ENCODE measurements at regions not wholly inside any gene's neighbourhood (a gene's known extent, or its start where the extent isn't known, plus 50 kb on each side); places are given as distances from the start of the nearest gene placed in this dataset.

DNA sequence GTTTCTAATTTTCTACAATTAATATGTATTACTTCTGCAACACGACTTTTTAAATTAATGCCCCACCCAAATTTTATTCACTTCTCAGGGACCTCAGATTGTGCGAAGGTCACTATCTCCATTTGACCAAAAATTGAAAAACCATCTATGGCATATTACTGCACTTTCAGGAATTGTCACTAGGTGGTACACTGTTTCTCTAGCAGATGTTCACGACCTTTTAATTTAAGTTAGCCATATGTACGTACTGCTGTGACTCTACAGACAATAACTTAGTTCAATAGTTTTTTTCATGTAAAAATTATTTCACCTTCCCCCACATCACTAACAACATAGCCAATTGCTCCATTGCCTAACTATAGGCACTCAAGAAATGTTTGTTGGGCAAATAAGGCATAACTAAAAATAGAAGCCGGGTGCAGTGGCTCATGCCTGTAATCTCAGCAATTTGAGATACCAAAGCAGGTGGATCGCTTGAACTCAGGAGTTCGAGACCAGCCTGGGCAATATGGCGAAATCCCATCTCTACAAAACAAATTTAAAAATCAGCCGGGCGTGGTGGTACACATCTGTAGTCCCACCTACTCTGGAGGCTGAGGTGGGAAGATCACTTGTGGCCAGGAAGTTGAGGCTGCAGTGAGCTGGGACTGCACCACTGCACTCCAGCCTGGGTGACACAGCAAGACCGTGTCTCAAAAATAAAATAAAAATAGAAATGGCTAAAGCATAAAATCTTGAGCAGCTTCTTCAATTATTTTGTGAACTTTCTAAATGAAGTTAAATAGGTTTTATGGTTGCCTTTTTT lies 75.7 kb upstream of the PKN2 start:
- WGBS, 5 donors: 56 to 63% (median 62%) methylated on average over 11 of the region's 11 CpGs
- intact Hi-C loops (cut with DNase I; ENCODE audit: low total_unique reads): no loop called here
- DNase-seq: no peak
- Histone ChIP-seq H3K4me3 (no peak overlapping the region), H3K9me3 (no peaks in the 10 kb centered on the region), H3K27ac (no peak overlapping the region), H3K27me3 (replicated peaks in 1 of 7) (no peaks in the 10 kb centered on the region), H3K4me1 (no peaks in the 10 kb centered on the region), H3K36me3 (no peaks in the 10 kb centered on the region)
- peak in 6 of 11 experiments; percentile 22 to 49 (median 39) for TF ChIP-seq CTCF (IDR thresholded peaks at IDR 0.05 in 8 of 11, conservative IDR thresholded peaks at IDR 0.05 in 3 of 11)
- TF ChIP-seq POLR2AphosphoS5 (IDR thresholded peaks at IDR 0.05): no peak

- no peak overlapping the region for H3K27ac ChIP-seq
- H3K36me3 ChIP-seq: no peaks in the 10 kb centered on the region
- H3K27me3 ChIP-seq (replicated peaks in 1 of 7): no peaks in the 10 kb centered on the region
- H3K4me1 ChIP-seq: no peaks in the 10 kb centered on the region
- intact Hi-C loops (cut with DNase I; ENCODE audit: low total_unique reads): no loop called here
- DNase-seq: no peak
- no peak for TF ChIP-seq POLR2A (IDR thresholded peaks at IDR 0.05)
- TF ChIP-seq POLR2AphosphoS5 (IDR thresholded peaks at IDR 0.05): no peak
- no peak for TF ChIP-seq CTCF (IDR thresholded peaks at IDR 0.05 in 8 of 11, conservative IDR thresholded peaks at IDR 0.05 in 3 of 11)
- no peaks in the 10 kb centered on the region for H3K9me3 ChIP-seq
- H3K4me3 ChIP-seq: no peak overlapping the region
These were observed 75.0 kb upstream of the PKN2 start for GRCh38 chr1:88609051-88609450.

GRCh38 chr1:88610687-88611086 lies 73.4 kb upstream of the PKN2 start:
- Histone ChIP-seq H3K36me3 (no peaks in the 10 kb centered on the region), H3K27ac (no peak overlapping the region), H3K27me3 (replicated peaks in 1 of 7) (no peaks in the 10 kb centered on the region), H3K4me3 (no peak overlapping the region), H3K4me1 (no peaks in the 10 kb centered on the region), H3K9me3 (no peaks in the 10 kb centered on the region)
- intact Hi-C loops (cut with DNase I; ENCODE audit: low total_unique reads): no loop called here
- 91 to 98% (median 92%) methylated on average over 7 of the region's 7 CpGs for WGBS, 5 donors
- DNase-seq: no peak
- TF ChIP-seq CTCF (IDR thresholded peaks at IDR 0.05 in 8 of 11, conservative IDR thresholded peaks at IDR 0.05 in 3 of 11) (no peak), POLR2A (IDR thresholded peaks at IDR 0.05) (no peak), POLR2AphosphoS5 (IDR thresholded peaks at IDR 0.05) (no peak)

- H3K4me3 ChIP-seq: no peak overlapping the region
- WGBS, 5 donors: 75 to 85% (median 79%) methylated on average over 2 of the region's 2 CpGs
- H3K4me1 ChIP-seq: no peaks in the 10 kb centered on the region
- no peaks in the 10 kb centered on the region for H3K27me3 ChIP-seq (replicated peaks in 1 of 7)
- DNase-seq: no peak
- intact Hi-C loops (cut with DNase I; ENCODE audit: low total_unique reads): no loop called here
- TF ChIP-seq POLR2AphosphoS5 (IDR thresholded peaks at IDR 0.05): no peak
- TF ChIP-seq CTCF (IDR thresholded peaks at IDR 0.05 in 8 of 11, conservative IDR thresholded peaks at IDR 0.05 in 3 of 11): no peak
- no peak for TF ChIP-seq POLR2A (IDR thresholded peaks at IDR 0.05)
- H3K36me3 ChIP-seq: no peaks in the 10 kb centered on the region
- no peak overlapping the region for H3K27ac ChIP-seq
- H3K9me3 ChIP-seq: peaks cover 0 to 6% (median 1%) of the 10 kb centered on the region in 8 donors
These were observed 71.8 kb upstream of the PKN2 start for GRCh38 chr1:88612292-88612691.
